Osteoblast (primary cell): ENCODE measurements at regions not wholly inside any gene's neighbourhood (a gene's known extent, or its start where the extent isn't known, plus 50 kb on each side); places are given as distances from the start of the nearest gene placed in this dataset.
A peak's percentile ranks its signal among the peaks of the same experiment; 100 is the strongest.

ENCODE experiments used
- DNase-seq: peaks from one replicate; pipeline ENCODE4 v3.0.0; 2011; ENCODE audit warnings: low spot score, mixed read lengths; ENCODE audit not compliant: insufficient read length; ENCODE audit errors: missing footprints
- H2AFZ ChIP-seq: 2 replicates; pipeline ENCODE4 v1.6.0; 2011; ENCODE audit warnings: mild to moderate bottlenecking, low read length
- H3K27ac ChIP-seq: 2 replicates; pipeline ENCODE4 v1.5.1; 2011; ENCODE audit warnings: mild to moderate bottlenecking, low read depth, low read length, moderate library complexity
- H3K27me3 ChIP-seq: 2 replicates; pipeline ENCODE4 v1.6.0; 2012; ENCODE audit warnings: mild to moderate bottlenecking, control low read depth, inconsistent platforms, low read length, moderate library complexity; ENCODE audit not compliant: insufficient read depth
- H3K36me3 ChIP-seq: 2 replicates; pipeline ENCODE4 v1.5.1; 2011; ENCODE audit warnings: mild to moderate bottlenecking, low read length, control low read depth, moderate library complexity; ENCODE audit not compliant: insufficient read depth
- H3K4me1 ChIP-seq: 2 replicates; pipeline ENCODE4 v1.5.1; 2011; ENCODE audit warnings: mild to moderate bottlenecking, low read length, control low read depth, moderate library complexity; ENCODE audit not compliant: insufficient read depth
- H3K4me2 ChIP-seq: 2 replicates; pipeline ENCODE4 v1.6.0; 2011; ENCODE audit warnings: mild to moderate bottlenecking, low read length; ENCODE audit not compliant: insufficient read depth
- H3K4me3 ChIP-seq: fragments of 200-600 bp; sonication (generic); 3 replicates; pipeline ENCODE4 v1.5.1; 2012; ENCODE audit warnings: mild to moderate bottlenecking, low read length, inconsistent platforms; ENCODE audit not compliant: insufficient read depth
- H3K79me2 ChIP-seq: 2 replicates; pipeline ENCODE4 v1.6.0; 2012; ENCODE audit warnings: mild to moderate bottlenecking, low read length, control low read depth, inconsistent platforms; ENCODE audit not compliant: insufficient read depth
- H3K9me3 ChIP-seq: 2 replicates; pipeline ENCODE4 v1.5.1; 2011; ENCODE audit warnings: low read depth, low read length, control low read depth
- H4K20me1 ChIP-seq: 2 replicates; pipeline ENCODE4 v1.6.0; 2012; ENCODE audit warnings: mild to moderate bottlenecking, low read length, control low read depth; ENCODE audit not compliant: insufficient read depth
- TF ChIP-seq, protein P1 (sequence below): IDR thresholded peaks from 2 replicates; pipeline ENCODE4 v1.5.1; 2011; ENCODE audit warnings: mild to moderate bottlenecking, low read depth, low read length, moderate library complexity; ENCODE audit errors: extremely low read depth

- no peaks in the 10 kb centered on the region for H4K20me1 ChIP-seq
- H3K36me3 ChIP-seq, result no peaks in the 10 kb centered on the region
- no peaks in the 10 kb centered on the region for H3K4me1 ChIP-seq
- H3K4me2 ChIP-seq, result no peak overlapping the region
- H3K4me3 ChIP-seq, result no peak overlapping the region
- no peaks in the 10 kb centered on the region for H3K27me3 ChIP-seq
- peaks cover 7% of the 10 kb centered on the region for H3K9me3 ChIP-seq
- no peak overlapping the region for H2AFZ ChIP-seq
- no peak overlapping the region for H3K27ac ChIP-seq
- no peak for DNase-seq
- TF ChIP-seq, protein P1, sequence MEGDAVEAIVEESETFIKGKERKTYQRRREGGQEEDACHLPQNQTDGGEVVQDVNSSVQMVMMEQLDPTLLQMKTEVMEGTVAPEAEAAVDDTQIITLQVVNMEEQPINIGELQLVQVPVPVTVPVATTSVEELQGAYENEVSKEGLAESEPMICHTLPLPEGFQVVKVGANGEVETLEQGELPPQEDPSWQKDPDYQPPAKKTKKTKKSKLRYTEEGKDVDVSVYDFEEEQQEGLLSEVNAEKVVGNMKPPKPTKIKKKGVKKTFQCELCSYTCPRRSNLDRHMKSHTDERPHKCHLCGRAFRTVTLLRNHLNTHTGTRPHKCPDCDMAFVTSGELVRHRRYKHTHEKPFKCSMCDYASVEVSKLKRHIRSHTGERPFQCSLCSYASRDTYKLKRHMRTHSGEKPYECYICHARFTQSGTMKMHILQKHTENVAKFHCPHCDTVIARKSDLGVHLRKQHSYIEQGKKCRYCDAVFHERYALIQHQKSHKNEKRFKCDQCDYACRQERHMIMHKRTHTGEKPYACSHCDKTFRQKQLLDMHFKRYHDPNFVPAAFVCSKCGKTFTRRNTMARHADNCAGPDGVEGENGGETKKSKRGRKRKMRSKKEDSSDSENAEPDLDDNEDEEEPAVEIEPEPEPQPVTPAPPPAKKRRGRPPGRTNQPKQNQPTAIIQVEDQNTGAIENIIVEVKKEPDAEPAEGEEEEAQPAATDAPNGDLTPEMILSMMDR, result no peak
- H3K79me2 ChIP-seq, result no peaks in the 10 kb centered on the region
These were observed 122.5 kb upstream of the GRIN3A start for GRCh38 chr9:101860920-101861319.

DNA sequence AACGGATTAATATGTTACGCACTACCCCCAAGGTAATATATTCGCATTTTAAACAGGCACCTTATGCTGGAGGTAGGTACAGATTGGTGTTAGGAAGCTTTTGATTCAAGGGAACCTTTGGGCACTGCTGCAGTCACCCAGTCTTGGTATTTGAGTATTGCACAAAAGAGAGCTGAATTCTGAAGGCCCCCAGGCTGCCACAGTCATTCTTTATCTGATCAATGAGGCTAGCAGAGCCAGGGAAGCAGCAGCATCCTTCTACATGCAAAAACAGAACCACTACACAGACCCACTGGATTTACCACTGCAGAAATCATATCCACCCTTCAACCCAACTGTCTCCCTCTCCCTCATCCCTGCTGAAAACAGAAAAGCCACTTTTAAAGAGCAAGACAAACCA lies 121.2 kb upstream of the GRIN3A start:
- no peaks in the 10 kb centered on the region for H3K27me3 ChIP-seq
- TF ChIP-seq, protein P1, result no peak
- no peak overlapping the region for H2AFZ ChIP-seq
- no peak overlapping the region for H3K27ac ChIP-seq
- H3K9me3 ChIP-seq, result peaks cover 7% of the 10 kb centered on the region
- H3K4me3 ChIP-seq, result no peak overlapping the region
- H3K36me3 ChIP-seq, result no peaks in the 10 kb centered on the region
- peak; percentile 18 for DNase-seq
- no peak overlapping the region for H3K4me2 ChIP-seq
- H3K4me1 ChIP-seq, result no peaks in the 10 kb centered on the region
- H3K79me2 ChIP-seq, result no peaks in the 10 kb centered on the region
- H4K20me1 ChIP-seq, result no peaks in the 10 kb centered on the region

DNA sequence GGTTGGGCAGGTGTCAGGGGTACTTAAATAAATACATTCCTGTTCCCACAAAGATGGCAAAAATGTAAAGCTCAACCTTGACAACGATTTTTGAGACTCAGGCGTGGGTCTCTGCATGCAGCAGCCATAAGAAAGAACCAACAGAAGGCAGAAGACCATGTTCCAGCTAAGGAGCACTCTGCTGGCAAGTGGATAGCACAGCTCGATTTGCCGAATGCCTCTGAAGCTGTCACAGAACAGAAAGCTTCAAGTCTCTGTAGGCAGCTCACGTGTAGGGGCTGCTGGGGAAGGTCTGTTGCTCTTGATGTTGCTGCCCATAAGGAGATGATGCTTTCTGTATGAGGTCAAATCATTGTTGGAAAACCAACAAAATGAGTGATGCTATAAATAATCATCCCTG lies 119.6 kb upstream of the GRIN3A start:
- Histone ChIP-seq H3K9me3 (peaks cover 5% of the 10 kb centered on the region), H3K79me2 (no peaks in the 10 kb centered on the region), H3K27ac (no peak overlapping the region), H2AFZ (no peak overlapping the region), H4K20me1 (no peaks in the 10 kb centered on the region), H3K36me3 (no peaks in the 10 kb centered on the region), H3K4me2 (no peak overlapping the region), H3K27me3 (no peaks in the 10 kb centered on the region), H3K4me1 (no peaks in the 10 kb centered on the region), H3K4me3 (no peak overlapping the region)
- TF ChIP-seq, protein P1, result no peak
- DNase-seq, result no peak

DNA sequence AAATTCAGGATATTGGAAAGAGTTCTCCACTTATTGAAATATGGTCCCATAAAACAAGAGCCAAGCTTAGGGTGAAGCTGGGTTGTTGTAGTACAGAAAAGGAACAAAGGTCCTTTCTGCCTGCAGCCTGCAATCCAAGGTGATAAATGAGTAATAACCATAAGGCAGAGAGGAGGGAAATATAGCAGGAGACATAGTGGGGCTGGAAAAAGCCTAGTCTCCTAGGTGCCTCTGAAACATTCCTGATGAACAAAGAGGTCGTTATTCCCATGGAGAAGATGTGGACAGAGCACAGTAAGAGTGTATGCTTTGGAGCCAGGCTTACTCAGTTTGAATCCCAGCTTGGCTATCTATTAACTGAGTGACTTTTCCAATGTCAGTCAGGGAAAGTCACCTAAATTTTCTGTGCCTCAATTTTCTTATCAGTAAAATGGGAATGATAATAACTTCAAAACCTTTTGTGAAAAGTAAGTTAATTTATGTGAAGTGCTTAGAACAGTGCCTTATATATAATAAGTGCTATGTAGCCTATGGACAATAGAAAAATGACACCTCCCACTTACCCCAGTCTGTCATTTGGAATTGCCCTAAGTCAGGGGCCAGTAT lies 110.8 kb upstream of the GRIN3A start:
- Histone ChIP-seq H3K4me2 (no peak overlapping the region), H3K36me3 (no peaks in the 10 kb centered on the region), H4K20me1 (no peaks in the 10 kb centered on the region), H3K9me3 (peaks cover 2% of the 10 kb centered on the region), H3K4me3 (no peak overlapping the region), H3K27me3 (no peaks in the 10 kb centered on the region), H3K79me2 (no peaks in the 10 kb centered on the region), H3K27ac (no peak overlapping the region), H3K4me1 (no peaks in the 10 kb centered on the region), H2AFZ (no peak overlapping the region)
- no peak for DNase-seq
- TF ChIP-seq, protein P1, result no peak
